A673 (cell line): ENCODE measurements at regions not wholly inside any gene's neighbourhood (a gene's known extent, or its start where the extent isn't known, plus 50 kb on each side); places are given as distances from the start of the nearest gene placed in this dataset.

Experiments
- BruUV-seq: library from RNA; stranded (reverse); fragments of 400-500 nt; replicated peaks from 2 replicates; lab custom pipeline; 2021; lab: Mats Ljungman, UMichigan
- CTCF ChIA-PET: fragments of 300-600 bp; sonication (Branson Sonifier 250); formaldehyde crosslinking; loops from one replicate; lab custom pipeline; 2022; ENCODE audit warnings: antibody characterized with exemption; lab: Charles Lee
- POLR2A ChIA-PET: fragments of 300-600 bp; sonication (Branson Sonifier 250); formaldehyde crosslinking; loops from one replicate; lab custom pipeline; 2022; ENCODE audit warnings: antibody characterized with exemption; ENCODE audit not compliant: low non-redundant PET; lab: Charles Lee
- DNase-seq: peaks from one replicate; pipeline ENCODE4 v3.0.0-alpha.2; 2015; ENCODE audit warnings: low spot score
- H3K27ac ChIP-seq: fragments of 200-600 bp; sonication (generic); 2 replicates; pipeline ENCODE4 v1.5.1; 2016; ENCODE audit warnings: mixed run types, low read depth, mild to moderate bottlenecking, mixed read lengths, antibody characterized with exemption, low read length; ENCODE audit not compliant: poor library complexity, severe bottlenecking
- H3K27me3 ChIP-seq: fragments of 200-600 bp; sonication (generic); replicated peaks from 2 replicates; pipeline ENCODE4 v1.6.1; 2017; ENCODE audit warnings: mixed run types, low read depth, mild to moderate bottlenecking, mixed read lengths, antibody characterized with exemption, low read length; ENCODE audit not compliant: insufficient read depth, poor library complexity
- H3K36me3 ChIP-seq: fragments of 200-600 bp; sonication (generic); 2 replicates; pipeline ENCODE4 v1.6.1; 2016; ENCODE audit warnings: mixed run types, mild to moderate bottlenecking, mixed read lengths, antibody characterized with exemption, low read length; ENCODE audit not compliant: insufficient read depth, poor library complexity, severe bottlenecking
- H3K4me1 ChIP-seq: fragments of 200-600 bp; sonication (generic); 2 replicates; pipeline ENCODE4 v1.6.1; 2017; ENCODE audit warnings: mixed run types, mild to moderate bottlenecking, mixed read lengths, antibody characterized with exemption, low read length; ENCODE audit not compliant: insufficient read depth, poor library complexity, severe bottlenecking
- H3K4me3 ChIP-seq: fragments of 200-600 bp; sonication (generic); 2 replicates; pipeline ENCODE4 v1.5.1; 2016; ENCODE audit warnings: low read depth, mixed run types, mild to moderate bottlenecking, mixed read lengths, low read length; ENCODE audit not compliant: poor library complexity, severe bottlenecking
- H3K9me3 ChIP-seq: fragments of 200-600 bp; sonication (generic); 2 replicates; pipeline ENCODE4 v1.6.1; 2016; ENCODE audit warnings: mixed run types, low read depth, mild to moderate bottlenecking, mixed read lengths, antibody characterized with exemption, low read length; ENCODE audit not compliant: poor library complexity, severe bottlenecking
- EZH2 ChIP-seq: fragments of 200-600 bp; sonication (generic); IDR thresholded peaks from 2 replicates; pipeline ENCODE4 v1.6.1; 2017; ENCODE audit warnings: borderline replicate concordance, low read depth, mild to moderate bottlenecking, mixed read lengths, antibody characterized with exemption, low read length; ENCODE audit not compliant: poor library complexity, severe bottlenecking
- intact Hi-C: fragments of 100-400 bp; cut with micrococcal nuclease; formaldehyde crosslinking; loops from one replicate; pipeline ENCODE4 v1.10.0; 2022; ENCODE audit not compliant: unreplicated experiment
- TF ChIP-seq, protein P1 (sequence below): fragments of 300-800, 200-600 bp; sonication (generic); conservative IDR thresholded peaks from 2 replicates; pipeline ENCODE4 v1.5.1; 2017; ENCODE audit warnings: low read depth, mild to moderate bottlenecking, antibody characterized with exemption, low read length, moderate library complexity, mixed read lengths

DNA sequence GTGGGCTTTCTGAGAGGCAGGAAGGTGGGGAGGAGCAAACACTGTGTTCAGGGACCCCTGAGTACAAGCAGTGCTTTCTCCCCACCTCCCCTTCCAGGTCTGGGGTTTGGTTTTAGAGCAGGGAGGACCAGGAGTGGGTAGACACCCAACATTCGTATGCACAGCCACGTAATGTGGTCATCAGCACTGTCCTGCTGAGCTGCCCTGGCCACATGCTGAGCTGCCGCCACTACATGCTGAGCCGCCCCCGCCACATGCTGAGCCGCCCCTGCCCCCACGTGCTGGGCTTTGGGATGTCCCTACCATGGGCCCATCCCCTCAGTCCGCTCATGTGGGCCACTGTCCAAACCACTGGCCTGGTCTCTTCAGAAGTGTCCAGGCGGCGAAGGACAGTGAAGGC lies 214.9 kb upstream of the CST7 start:
- intact Hi-C loops, result no loop called here

DNA sequence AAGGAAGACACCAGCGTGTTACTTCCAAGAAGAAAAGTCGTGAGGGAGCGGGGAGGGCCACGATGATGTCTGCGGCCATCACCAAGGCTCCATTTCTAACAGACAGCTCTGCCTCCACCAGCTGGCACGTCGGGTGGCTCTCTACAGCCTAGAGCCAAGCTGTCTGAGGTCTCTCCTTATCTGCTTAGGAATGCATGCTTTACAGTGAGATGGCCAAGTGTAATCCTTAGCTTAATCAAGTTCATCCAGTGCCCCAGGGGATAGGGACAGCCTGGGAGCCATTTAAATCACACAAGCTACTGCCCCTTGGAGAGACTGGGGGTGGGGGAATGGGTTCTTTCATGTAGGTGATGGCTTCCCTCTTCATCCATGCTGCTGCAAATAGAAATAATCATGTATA lies 213.8 kb upstream of the CST7 start:
- no peaks in the 10 kb centered on the region for H3K27me3 ChIP-seq
- CTCF ChIA-PET, result no interaction called here
- BruUV-seq, result no TSS peak
- intact Hi-C loops, result no loop called here
- no peak overlapping the region for H3K4me3 ChIP-seq
- peaks cover 12% of the 10 kb centered on the region for H3K4me1 ChIP-seq
- no peaks in the 10 kb centered on the region for H3K9me3 ChIP-seq
- H3K36me3 ChIP-seq, result no peaks in the 10 kb centered on the region
- H3K27ac ChIP-seq, result peak overlapping the region; percentile 34
- POLR2A ChIA-PET, result no interaction called here
- peak; percentile 62 for DNase-seq
- TF ChIP-seq, protein P1, sequence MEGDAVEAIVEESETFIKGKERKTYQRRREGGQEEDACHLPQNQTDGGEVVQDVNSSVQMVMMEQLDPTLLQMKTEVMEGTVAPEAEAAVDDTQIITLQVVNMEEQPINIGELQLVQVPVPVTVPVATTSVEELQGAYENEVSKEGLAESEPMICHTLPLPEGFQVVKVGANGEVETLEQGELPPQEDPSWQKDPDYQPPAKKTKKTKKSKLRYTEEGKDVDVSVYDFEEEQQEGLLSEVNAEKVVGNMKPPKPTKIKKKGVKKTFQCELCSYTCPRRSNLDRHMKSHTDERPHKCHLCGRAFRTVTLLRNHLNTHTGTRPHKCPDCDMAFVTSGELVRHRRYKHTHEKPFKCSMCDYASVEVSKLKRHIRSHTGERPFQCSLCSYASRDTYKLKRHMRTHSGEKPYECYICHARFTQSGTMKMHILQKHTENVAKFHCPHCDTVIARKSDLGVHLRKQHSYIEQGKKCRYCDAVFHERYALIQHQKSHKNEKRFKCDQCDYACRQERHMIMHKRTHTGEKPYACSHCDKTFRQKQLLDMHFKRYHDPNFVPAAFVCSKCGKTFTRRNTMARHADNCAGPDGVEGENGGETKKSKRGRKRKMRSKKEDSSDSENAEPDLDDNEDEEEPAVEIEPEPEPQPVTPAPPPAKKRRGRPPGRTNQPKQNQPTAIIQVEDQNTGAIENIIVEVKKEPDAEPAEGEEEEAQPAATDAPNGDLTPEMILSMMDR, result no peak
- TF ChIP-seq EZH2, result no peak

More for the DNA sequence above, 214.9 kb upstream of the CST7 start:
- H3K27ac ChIP-seq, result no peak overlapping the region
- ChIA-PET CTCF (no interaction called here), POLR2A (no interaction called here)
- no TSS peak for BruUV-seq
- no peaks in the 10 kb centered on the region for H3K36me3 ChIP-seq
- peaks cover 12% of the 10 kb centered on the region for H3K4me1 ChIP-seq
- no peak for DNase-seq
- TF ChIP-seq EZH2, result no peak
- TF ChIP-seq, protein P1, result no peak
- no peaks in the 10 kb centered on the region for H3K9me3 ChIP-seq
- H3K4me3 ChIP-seq, result no peak overlapping the region
- H3K27me3 ChIP-seq, result no peaks in the 10 kb centered on the region

DNA sequence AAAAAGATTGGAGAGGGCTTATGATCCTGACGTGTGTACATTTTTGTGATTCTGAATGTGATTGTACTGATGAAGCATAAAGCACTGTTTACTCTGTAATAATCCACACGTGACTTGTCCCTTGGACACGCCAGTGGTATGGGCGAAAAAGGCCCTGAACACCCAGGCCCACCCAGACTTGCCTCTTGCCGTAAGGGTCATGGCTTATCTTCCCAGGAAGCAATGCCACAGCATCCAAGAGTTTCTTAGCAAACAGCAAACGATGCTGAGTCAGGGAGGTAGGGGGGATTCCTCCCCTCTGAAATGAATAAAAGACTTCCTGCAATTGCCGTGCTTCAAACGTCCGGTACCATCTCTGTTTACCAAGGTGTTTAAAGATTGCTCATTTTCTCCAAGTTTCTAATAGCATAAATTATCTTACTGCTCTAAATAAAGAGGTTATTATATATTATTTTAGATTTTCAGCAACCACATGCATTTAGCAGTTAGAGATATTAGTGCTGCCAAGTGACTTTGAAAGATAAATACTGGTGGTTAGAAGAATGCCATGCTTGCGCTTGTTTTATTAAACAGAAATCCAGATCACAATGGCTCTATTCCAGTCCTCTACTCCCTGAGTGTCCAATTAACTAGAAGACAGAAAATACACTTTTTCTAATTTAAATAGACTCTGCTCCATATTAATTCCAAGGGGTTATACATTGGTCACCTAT lies 212.8 kb upstream of the CST7 start:
- Histone ChIP-seq H3K36me3 (no peaks in the 10 kb centered on the region), H3K4me3 (no peak overlapping the region), H3K27me3 (no peaks in the 10 kb centered on the region), H3K9me3 (no peaks in the 10 kb centered on the region), H3K27ac (no peak overlapping the region), H3K4me1 (peaks cover 12% of the 10 kb centered on the region)
- no peak for TF ChIP-seq EZH2
- TF ChIP-seq, protein P1, result no peak
- no peak for DNase-seq
- BruUV-seq, result no TSS peak
- intact Hi-C loops, result no loop called here
- ChIA-PET CTCF (no interaction called here), POLR2A (no interaction called here)
